Ovary (tissue), 7 donors: ENCODE measurements at regions not wholly inside any gene's neighbourhood (a gene's known extent, or its start where the extent isn't known, plus 50 kb on each side); places are given as distances from the start of the nearest gene placed in this dataset.

Experiments used
- DNase-seq, 5 donors: peaks; one replicate each; pipeline ENCODE4 v3.0.0-alpha.2; 2019 to 2020
- H3K27ac ChIP-seq, 2 donors: fragments of 200-600 bp; one replicate each; pipeline versions ENCODE4 v1.5.1 to v1.8.0; 2019 to 2022
- H3K27me3 ChIP-seq: fragments of 200-600 bp; one replicate; pipeline ENCODE4 v1.8.0; 2022
- H3K36me3 ChIP-seq: fragments of 200-600 bp; sonication (generic); one replicate; pipeline ENCODE4 v1.5.1; 2019
- H3K4me1 ChIP-seq: one replicate; pipeline ENCODE4 v1.8.1; 2013; ENCODE audit warnings: mild to moderate bottlenecking, moderate library complexity; ENCODE audit not compliant: insufficient read depth
- H3K4me3 ChIP-seq: fragments of 200-600 bp; sonication (generic); one replicate; pipeline ENCODE4 v1.5.1; 2017
- H3K9me3 ChIP-seq, 2 donors: fragments of 200-600 bp in 1 of 2; sonication (generic) in 1 of 2; one replicate each; pipeline versions ENCODE4 v1.5.1 to v1.8.1; 2013 to 2019; ENCODE audit warnings: mild to moderate bottlenecking in 1 of 2, moderate library complexity in 1 of 2
- EP300 ChIP-seq: sonication (generic); formaldehyde crosslinking; IDR thresholded peaks from one replicate; pipeline ENCODE4 v1.6.1; 2017; ENCODE audit warnings: antibody characterized with exemption
- POLR2A ChIP-seq: fragments of 450-650 bp; IDR thresholded peaks from one replicate; pipeline ENCODE4 v1.6.1; 2017; ENCODE audit warnings: antibody characterized with exemption, mild to moderate bottlenecking, moderate library complexity
- WGBS, 3 donors: extraction: QIAGEN DNeasy Blood & Tissue Kit in 1 of 3; methylation state at CpG; one replicate each; pipeline versions ENCODE4 v1.1.5 to v1.1.7; 2013 to 2017; 5-methylcytosine and 5-hydroxymethylcytosine counted together
- intact Hi-C, 4 donors: fragments of 100-400 bp; cut with DNase I; formaldehyde crosslinking; loops; one replicate each; pipeline versions ENCODE4 v1.11.0 to v1.15.1; 2022 to 2023
- TF ChIP-seq, protein P1 (sequence below), 3 donors: fragments of 450-650 bp in 2 of 3; fragments of 200-600 bp in 1 of 3; IDR thresholded peaks; one replicate each; pipeline versions ENCODE4 v1.5.1 to v1.8.0; 2016 to 2022; ENCODE audit warnings: antibody characterized with exemption in 3 of 3, mild to moderate bottlenecking in 1 of 3
- donor health status: DM: no; HTN: no; CAD: no; lungs with moderate emphysema.
- donor health status: DM: no; HTN: no; CAD: no.
- donor health status: Bipolar disorder and iron deficiency.
- donor health status: DM: no; HTN: no; CAD: no.
- donor health status: DM: yes; HTN: yes; CAD: no.

DNA sequence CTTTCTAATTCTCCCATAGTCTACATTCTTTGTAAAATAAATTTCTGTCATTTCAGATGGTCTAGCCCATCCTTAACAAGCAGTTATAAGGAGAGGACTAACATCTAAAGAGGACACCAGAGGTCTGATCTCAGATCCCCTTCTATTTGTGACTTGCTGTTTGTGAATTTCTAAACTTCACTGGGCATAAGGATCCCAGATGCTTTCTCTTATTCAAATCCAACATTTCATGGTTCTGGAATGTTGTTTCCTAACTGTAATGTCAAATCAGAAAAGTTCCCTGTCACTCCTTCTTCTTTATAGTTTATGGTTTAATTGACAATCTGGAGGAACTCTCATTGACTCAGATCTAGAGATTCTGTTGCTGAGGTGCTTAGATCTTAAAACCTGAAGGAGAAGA lies 430.2 kb downstream of the MEIS1 start:
- H3K27ac ChIP-seq: no peak overlapping the region
- H3K4me1 ChIP-seq: no peaks in the 10 kb centered on the region
- intact Hi-C loops: no loop called here

DNA sequence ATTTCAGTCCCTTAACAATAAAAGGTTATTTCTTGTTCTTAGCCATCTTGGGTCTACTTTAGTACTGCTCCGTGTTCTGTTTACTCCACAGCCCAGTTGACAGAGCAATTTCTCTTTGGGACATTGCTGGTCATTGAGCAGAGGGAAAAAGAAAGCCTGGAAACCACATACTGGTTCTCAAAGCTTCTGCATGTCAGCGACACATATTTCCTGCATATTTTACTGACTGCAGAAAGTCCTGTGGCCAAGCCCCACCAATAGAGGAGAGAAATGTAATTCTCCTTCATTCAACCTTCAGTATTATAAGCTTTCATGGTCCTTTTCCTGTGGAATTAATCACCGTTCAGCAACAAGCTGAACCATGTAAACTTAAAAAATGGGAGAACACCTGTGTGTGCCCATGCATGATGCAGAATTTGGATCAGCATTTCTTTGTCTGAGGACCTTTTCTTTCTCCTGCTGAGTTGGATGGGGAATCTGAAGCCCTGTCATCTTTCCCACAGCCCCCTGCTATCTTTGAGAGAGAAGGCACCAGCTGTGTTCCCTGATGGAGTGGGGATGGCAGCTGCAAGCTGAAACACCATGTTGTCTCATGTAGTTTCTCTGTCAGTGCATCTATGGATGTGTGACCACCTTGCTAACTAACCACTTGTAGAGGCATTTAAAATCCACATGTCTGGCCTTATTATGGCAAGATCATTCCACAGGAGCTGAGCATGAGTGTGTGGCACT lies 431.6 kb downstream of the MEIS1 start:
- intact Hi-C loops: no loop called here
- DNase-seq: no peak
- H3K27ac ChIP-seq: no peak overlapping the region
- H3K4me3 ChIP-seq: no peak overlapping the region
- TF ChIP-seq EP300 (no peak), POLR2A (no peak)
- TF ChIP-seq, protein P1, sequence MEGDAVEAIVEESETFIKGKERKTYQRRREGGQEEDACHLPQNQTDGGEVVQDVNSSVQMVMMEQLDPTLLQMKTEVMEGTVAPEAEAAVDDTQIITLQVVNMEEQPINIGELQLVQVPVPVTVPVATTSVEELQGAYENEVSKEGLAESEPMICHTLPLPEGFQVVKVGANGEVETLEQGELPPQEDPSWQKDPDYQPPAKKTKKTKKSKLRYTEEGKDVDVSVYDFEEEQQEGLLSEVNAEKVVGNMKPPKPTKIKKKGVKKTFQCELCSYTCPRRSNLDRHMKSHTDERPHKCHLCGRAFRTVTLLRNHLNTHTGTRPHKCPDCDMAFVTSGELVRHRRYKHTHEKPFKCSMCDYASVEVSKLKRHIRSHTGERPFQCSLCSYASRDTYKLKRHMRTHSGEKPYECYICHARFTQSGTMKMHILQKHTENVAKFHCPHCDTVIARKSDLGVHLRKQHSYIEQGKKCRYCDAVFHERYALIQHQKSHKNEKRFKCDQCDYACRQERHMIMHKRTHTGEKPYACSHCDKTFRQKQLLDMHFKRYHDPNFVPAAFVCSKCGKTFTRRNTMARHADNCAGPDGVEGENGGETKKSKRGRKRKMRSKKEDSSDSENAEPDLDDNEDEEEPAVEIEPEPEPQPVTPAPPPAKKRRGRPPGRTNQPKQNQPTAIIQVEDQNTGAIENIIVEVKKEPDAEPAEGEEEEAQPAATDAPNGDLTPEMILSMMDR (IDR thresholded peaks at IDR 0.05): no peak
- H3K27me3 ChIP-seq: no peaks in the 10 kb centered on the region
- WGBS, 3 donors: 81 to 88% (median 82%) methylated on average over 3 of the region's 3 CpGs
- H3K36me3 ChIP-seq: no peaks in the 10 kb centered on the region
- no peaks in the 10 kb centered on the region for H3K9me3 ChIP-seq
- no peaks in the 10 kb centered on the region for H3K4me1 ChIP-seq

More for the DNA sequence above, 430.2 kb downstream of the MEIS1 start:
- DNase-seq: no peak
- Histone ChIP-seq H3K4me3 (no peak overlapping the region), H3K36me3 (no peaks in the 10 kb centered on the region), H3K9me3 (no peaks in the 10 kb centered on the region), H3K27me3 (no peaks in the 10 kb centered on the region)
- TF ChIP-seq EP300 (no peak), POLR2A (no peak)
- TF ChIP-seq, protein P1 (IDR thresholded peaks at IDR 0.05): no peak

DNA sequence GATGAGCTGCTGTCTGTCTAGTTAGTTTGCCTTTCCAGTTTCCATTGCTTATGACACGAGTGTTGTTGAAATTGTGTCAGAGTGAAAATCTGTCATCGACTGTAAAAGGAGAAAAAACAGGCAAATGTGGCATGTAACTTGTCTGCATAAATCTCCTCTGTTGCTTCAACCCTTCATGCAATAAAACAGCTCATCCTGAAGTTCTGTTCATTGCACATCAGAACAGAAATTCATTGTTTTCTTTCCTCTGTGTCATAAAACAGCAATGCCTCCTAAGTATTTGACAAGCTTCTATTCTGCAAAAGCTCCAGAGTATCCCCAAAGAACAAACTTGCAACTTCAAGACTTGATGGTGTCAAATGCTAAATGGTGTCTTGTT lies 432.1 kb downstream of the MEIS1 start:
- WGBS, 3 donors: 64 to 73% (median 70%) methylated on average over 2 of the region's 2 CpGs
- TF ChIP-seq POLR2A (no peak), EP300 (no peak)
- TF ChIP-seq, protein P1 (IDR thresholded peaks at IDR 0.05): no peak
- Histone ChIP-seq H3K9me3 (no peaks in the 10 kb centered on the region), H3K4me3 (no peak overlapping the region), H3K27ac (no peak overlapping the region), H3K36me3 (no peaks in the 10 kb centered on the region), H3K4me1 (no peaks in the 10 kb centered on the region), H3K27me3 (no peaks in the 10 kb centered on the region)
- no peak for DNase-seq
- intact Hi-C loops: no loop called here

DNA sequence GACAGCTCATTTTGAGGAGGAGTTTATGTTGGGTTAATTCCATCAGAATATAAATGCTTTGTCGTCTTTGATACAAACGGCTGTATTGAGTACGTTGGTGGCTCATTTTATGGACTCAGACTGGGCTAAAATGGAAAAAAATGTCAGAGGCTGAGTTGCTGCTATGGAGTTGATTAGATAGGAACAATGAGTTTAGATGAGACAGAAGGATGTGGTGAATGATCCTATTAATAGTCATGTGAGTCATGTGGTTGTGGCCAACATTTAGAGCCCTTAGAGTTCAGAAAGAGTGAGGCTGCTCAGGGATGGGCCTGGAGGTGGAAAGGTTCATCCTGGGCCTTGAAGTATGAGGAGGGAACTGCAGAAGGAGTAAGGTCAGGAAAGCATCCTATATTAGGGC lies 434.2 kb downstream of the MEIS1 start:
- intact Hi-C loops: no loop called here
- H3K9me3 ChIP-seq: no peaks in the 10 kb centered on the region
- WGBS, 3 donors: 71 to 87% (median 80%) methylated on average over 3 of the region's 3 CpGs
- no peaks in the 10 kb centered on the region for H3K27me3 ChIP-seq
- TF ChIP-seq, protein P1 (IDR thresholded peaks at IDR 0.05): no peak
- TF ChIP-seq POLR2A (no peak), EP300 (no peak)
- H3K27ac ChIP-seq: no peak overlapping the region
- no peaks in the 10 kb centered on the region for H3K4me1 ChIP-seq
- no peak overlapping the region for H3K4me3 ChIP-seq
- no peaks in the 10 kb centered on the region for H3K36me3 ChIP-seq
- DNase-seq: no peak
